Activated CD4-positive, alpha-beta T cell treated with anti-CD3 and anti-CD28 coated beads for 4 hours (primary cell): ENCODE measurements at regions not wholly inside any gene's neighbourhood (a gene's known extent, or its start where the extent isn't known, plus 50 kb on each side); places are given as distances from the start of the nearest gene placed in this dataset.

ENCODE experiments used
- DNase-seq, 2 donors: peaks; one replicate each; pipeline ENCODE4 v3.0.0-alpha.2; 2020

- no peak for DNase-seq
These were observed 242.8 kb downstream of the B3GLCT start for GRCh38 chr13:31442571-31442970.

GRCh38 chr13:31444266-31444856 is 244.6 kb downstream of the B3GLCT start:
- DNase-seq: no peak

- no peak for DNase-seq
These were observed 252.8 kb downstream of the B3GLCT start for GRCh38 chr13:31452525-31452924.

- no peak for DNase-seq
These were observed 255.8 kb downstream of the B3GLCT start for GRCh38 chr13:31455581-31455980.

- no peak for DNase-seq
These were observed 256.3 kb downstream of the B3GLCT start for GRCh38 chr13:31456056-31456455.

- no peak for DNase-seq
These were observed 260.3 kb downstream of the B3GLCT start for GRCh38 chr13:31460061-31460460.

GRCh38 chr13:31461923-31462322 is 262.1 kb downstream of the B3GLCT start:
- DNase-seq: no peak

- DNase-seq: no peak
These were observed 263.0 kb downstream of the B3GLCT start for GRCh38 chr13:31462766-31463165.

- no peak for DNase-seq
These were observed 268.5 kb downstream of the B3GLCT start for GRCh38 chr13:31468114-31468902.

- DNase-seq: no peak
These were observed 269.6 kb downstream of the B3GLCT start for GRCh38 chr13:31469377-31469776.

- DNase-seq: no peak
These were observed 263.1 kb upstream of the RXFP2 start for GRCh38 chr13:31476266-31476665.

- no peak for DNase-seq
These were observed 262.6 kb upstream of the RXFP2 start for GRCh38 chr13:31476753-31477152.

- DNase-seq: no peak
These were observed 261.4 kb upstream of the RXFP2 start for GRCh38 chr13:31477961-31478360.

- DNase-seq: no peak
These were observed 254.1 kb upstream of the RXFP2 start for GRCh38 chr13:31485183-31485582.

- DNase-seq: no peak
These were observed 253.7 kb upstream of the RXFP2 start for GRCh38 chr13:31485651-31486051.

- no peak for DNase-seq
These were observed 244.0 kb upstream of the RXFP2 start for GRCh38 chr13:31495336-31495735.

GRCh38 chr13:31499274-31499673 is 240.1 kb upstream of the RXFP2 start:
- no peak for DNase-seq

- no peak for DNase-seq
These were observed 235.7 kb upstream of the RXFP2 start for GRCh38 chr13:31503626-31504025.

- DNase-seq: no peak
These were observed 234.4 kb upstream of the RXFP2 start for GRCh38 chr13:31504918-31505317.

- DNase-seq: no peak
These were observed 227.0 kb upstream of the RXFP2 start for GRCh38 chr13:31512331-31512730.

GRCh38 chr13:31514932-31515331 is 224.4 kb upstream of the RXFP2 start:
- no peak for DNase-seq

GRCh38 chr13:31515427-31515826 is 223.9 kb upstream of the RXFP2 start:
- no peak for DNase-seq

GRCh38 chr13:31517599-31517998 is 221.7 kb upstream of the RXFP2 start:
- DNase-seq: no peak

- DNase-seq: no peak
These were observed 220.7 kb upstream of the RXFP2 start for GRCh38 chr13:31518645-31519044.

GRCh38 chr13:31521435-31521834 is 217.9 kb upstream of the RXFP2 start:
- DNase-seq: no peak
